DOHH2 (cell line): ENCODE measurements at regions not wholly inside any gene's neighbourhood (a gene's known extent, or its start where the extent isn't known, plus 50 kb on each side); places are given as distances from the start of the nearest gene placed in this dataset.

Source experiments
- H3F3A ChIP-seq: fragments of 200-600 bp; sonication (generic), shearing (Covaris generic); 2 replicates; pipeline ENCODE4 v1.6.0; 2016; ENCODE audit warnings: antibody characterized with exemption, mild to moderate bottlenecking; ENCODE audit not compliant: control insufficient read depth, insufficient read depth
- H3K27ac ChIP-seq: fragments of 200-600 bp; sonication (generic); 2 replicates; pipeline ENCODE4 v1.5.1; 2014; ENCODE audit warnings: low read depth, mild to moderate bottlenecking, low read length, moderate library complexity
- H3K27me3 ChIP-seq: fragments of 200-600 bp; sonication (generic); 2 replicates; pipeline ENCODE4 v1.6.1; 2014; ENCODE audit warnings: mild to moderate bottlenecking, low read length, mixed read lengths; ENCODE audit not compliant: control insufficient read depth
- H3K36me3 ChIP-seq: fragments of 200-600 bp; sonication (generic); 2 replicates; pipeline ENCODE4 v1.6.1; 2014; ENCODE audit warnings: mild to moderate bottlenecking, low read length, moderate library complexity, mixed read lengths; ENCODE audit not compliant: control insufficient read depth
- H3K4me1 ChIP-seq: fragments of 200-600 bp; sonication (generic); 2 replicates; pipeline ENCODE4 v1.6.1; 2014; ENCODE audit warnings: mild to moderate bottlenecking, low read length, mixed read lengths; ENCODE audit not compliant: control insufficient read depth
- H3K4me2 ChIP-seq: fragments of 200-600 bp; sonication (generic); 2 replicates; pipeline ENCODE4 v1.6.0; 2014; ENCODE audit warnings: mild to moderate bottlenecking, low read length, moderate library complexity
- H3K4me3 ChIP-seq: fragments of 200-600 bp; sonication (generic); 2 replicates; pipeline ENCODE4 v1.5.1; 2014; ENCODE audit warnings: mild to moderate bottlenecking, low read length, mixed read lengths
- H3K79me2 ChIP-seq: fragments of 200-600 bp; sonication (generic); 2 replicates; pipeline ENCODE4 v1.6.1; 2014; ENCODE audit warnings: mild to moderate bottlenecking, low read length, mixed read lengths; ENCODE audit not compliant: control insufficient read depth
- H3K9me2 ChIP-seq: fragments of 200-600 bp; sonication (generic); replicated peaks from 2 replicates; pipeline ENCODE4 v1.6.1; 2014; ENCODE audit warnings: mild to moderate bottlenecking, low read length, mixed read lengths; ENCODE audit not compliant: control insufficient read depth
- H3K9me3 ChIP-seq: fragments of 200-600 bp; sonication (generic); 2 replicates; pipeline ENCODE4 v1.6.1; 2014; ENCODE audit warnings: antibody characterized with exemption, low read length, mixed read lengths; ENCODE audit not compliant: control insufficient read depth, insufficient read depth
- H4K20me1 ChIP-seq: fragments of 200-600 bp; sonication (generic); 2 replicates; pipeline ENCODE4 v1.6.0; 2014; ENCODE audit warnings: low read depth, mild to moderate bottlenecking, antibody characterized with exemption, low read length, moderate library complexity; ENCODE audit not compliant: control insufficient read depth, insufficient read depth
- CTCF ChIP-seq: fragments of 200-600 bp; sonication (generic); IDR thresholded peaks from one replicate; pipeline ENCODE4 v1.5.1; 2014; ENCODE audit warnings: antibody characterized with exemption, mild to moderate bottlenecking, low read depth, low read length; ENCODE audit not compliant: poor library complexity, severe bottlenecking
- EZH2phosphoT487 ChIP-seq: fragments of 200-600 bp; sonication (generic); IDR thresholded peaks from 2 replicates; pipeline ENCODE4 v1.6.1; 2017; ENCODE audit warnings: borderline replicate concordance, mild to moderate bottlenecking, antibody characterized with exemption, low read length, moderate library complexity, mixed read lengths

DNA sequence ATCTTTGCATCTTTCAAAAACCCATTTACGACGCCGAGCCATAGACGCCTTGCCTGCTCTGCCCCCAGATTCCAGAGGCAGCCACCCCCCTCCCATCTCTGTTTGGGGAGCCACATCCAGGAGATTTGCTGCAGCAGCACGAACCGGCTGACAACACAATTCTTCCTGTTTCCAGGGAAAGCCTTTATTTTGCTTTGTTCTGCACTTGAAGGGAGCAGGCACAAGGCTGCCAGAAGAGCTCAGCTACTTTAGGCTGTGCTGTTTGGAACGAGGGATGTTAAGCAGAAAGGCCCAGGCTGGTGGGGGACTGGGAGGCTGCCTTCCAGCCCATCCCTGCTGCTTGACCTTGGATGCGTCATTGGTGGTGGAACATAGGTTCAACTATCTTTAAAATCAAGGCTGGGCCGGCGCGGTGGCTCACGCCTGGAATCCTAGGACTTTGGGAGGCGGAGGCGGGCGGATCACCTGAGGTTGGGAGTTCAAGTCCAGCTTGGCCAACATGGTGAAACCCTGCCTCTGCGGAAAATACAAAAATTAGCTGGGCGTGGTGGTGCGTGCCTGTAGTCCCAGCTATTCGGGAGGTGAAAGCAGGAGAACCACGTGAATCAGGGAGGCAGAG, 243.9 kb downstream of the MIAT start:
- H3K27ac ChIP-seq, result no peak overlapping the region
- H3K36me3 ChIP-seq, result no peaks in the 10 kb centered on the region
- H3K27me3 ChIP-seq, result peaks cover 21% of the 10 kb centered on the region
- no peak overlapping the region for H3K4me3 ChIP-seq
- TF ChIP-seq EZH2phosphoT487, result no peak
- TF ChIP-seq CTCF, result no peak
- peaks cover 4% of the 10 kb centered on the region; the same call in 1 of the 2 replicates for H3K4me1 ChIP-seq
- no peaks in the 10 kb centered on the region for H3K9me2 ChIP-seq
- H3F3A ChIP-seq, result no peaks in the 10 kb centered on the region
- no peaks in the 10 kb centered on the region for H4K20me1 ChIP-seq
- no peak overlapping the region for H3K4me2 ChIP-seq
- no peaks in the 10 kb centered on the region for H3K79me2 ChIP-seq
- no peaks in the 10 kb centered on the region for H3K9me3 ChIP-seq

DNA sequence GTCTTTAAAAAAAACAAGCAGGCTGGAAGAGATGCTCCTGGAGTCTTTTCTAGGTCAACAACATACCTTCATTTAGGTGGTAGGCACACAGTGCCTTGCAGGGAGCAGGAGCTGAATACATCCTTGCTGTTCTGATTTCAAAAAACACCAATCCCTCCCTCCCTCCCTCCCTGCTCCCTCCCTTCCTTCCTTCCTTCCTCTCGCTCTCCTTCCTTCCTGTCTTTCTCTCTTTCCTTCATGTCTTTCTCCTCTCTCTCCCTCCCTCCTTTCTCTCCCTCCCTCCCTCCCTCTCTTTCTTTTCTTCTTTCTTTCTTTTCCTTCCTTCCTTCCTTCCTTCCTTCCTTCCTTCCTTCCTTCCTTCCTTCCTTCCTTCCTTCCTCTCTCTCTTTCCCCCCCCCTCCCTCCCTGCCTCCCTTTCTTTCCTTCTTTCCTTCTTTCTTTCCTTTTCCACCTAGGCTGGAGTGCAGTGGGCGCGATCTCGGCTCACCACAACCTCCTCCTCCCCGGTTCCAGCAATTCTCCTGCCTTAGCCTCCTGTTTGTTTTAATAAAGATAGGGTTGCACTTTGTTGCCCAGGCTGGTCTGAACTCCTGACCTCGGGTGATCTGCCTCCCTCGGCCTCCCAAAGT, 245.1 kb downstream of the MIAT start:
- H3K4me2 ChIP-seq, result peak overlapping the region; percentile 13; the same call in 1 of the 2 replicates
- H3K27me3 ChIP-seq, result peaks cover 21% of the 10 kb centered on the region
- no peaks in the 10 kb centered on the region for H3K9me3 ChIP-seq
- H3K9me2 ChIP-seq, result no peaks in the 10 kb centered on the region
- TF ChIP-seq CTCF, result no peak
- no peak for TF ChIP-seq EZH2phosphoT487
- no peak overlapping the region for H3K27ac ChIP-seq
- no peaks in the 10 kb centered on the region for H3K36me3 ChIP-seq
- no peaks in the 10 kb centered on the region for H4K20me1 ChIP-seq
- no peaks in the 10 kb centered on the region for H3K79me2 ChIP-seq
- peaks cover 4% of the 10 kb centered on the region; the same call in 1 of the 2 replicates for H3K4me1 ChIP-seq
- H3F3A ChIP-seq, result no peaks in the 10 kb centered on the region
- H3K4me3 ChIP-seq, result no peak overlapping the region

DNA sequence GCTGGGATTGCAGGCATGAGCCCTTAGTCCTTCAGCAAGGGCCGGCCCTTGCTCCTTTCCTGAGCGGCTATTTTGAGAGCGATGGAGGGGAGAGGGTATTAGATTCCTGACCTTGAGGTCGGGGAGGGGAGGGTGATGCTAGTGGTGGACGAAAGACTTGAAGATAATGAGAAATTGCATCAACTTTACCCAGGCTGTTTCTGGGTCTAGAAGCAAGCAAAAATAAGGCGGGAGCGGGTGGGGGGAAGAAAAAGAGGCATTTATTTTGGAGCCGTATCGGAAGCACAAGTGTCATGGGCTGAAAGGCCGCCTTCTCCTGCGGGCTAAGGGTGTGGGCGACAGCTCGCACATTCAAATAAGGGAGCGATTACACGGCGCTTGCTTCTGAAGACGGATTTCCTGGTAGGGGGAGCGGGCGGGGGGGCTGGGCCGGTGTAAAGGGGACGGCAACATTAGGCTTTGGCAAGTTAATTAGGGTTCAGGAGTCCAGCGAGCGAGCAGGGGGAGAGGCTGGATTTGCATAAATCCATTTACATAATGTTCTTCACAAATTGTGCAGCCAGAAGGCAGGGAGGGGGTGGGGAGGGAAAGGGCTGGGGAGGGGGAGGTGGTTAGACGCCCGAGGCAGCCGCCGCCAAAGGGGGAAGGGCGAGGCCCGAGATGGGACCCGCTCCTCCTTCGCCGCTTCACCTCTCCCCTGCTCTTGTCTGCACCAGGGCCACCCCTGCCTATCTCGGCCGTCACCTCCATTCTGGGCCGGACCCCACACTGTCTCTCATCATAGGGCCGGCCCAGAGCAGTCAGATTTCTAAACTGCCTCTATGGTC, 245.9 kb downstream of the MIAT start:
- H3K27me3 ChIP-seq, result peaks cover 21% of the 10 kb centered on the region
- H3K36me3 ChIP-seq, result no peaks in the 10 kb centered on the region
- peaks cover 4% of the 10 kb centered on the region; the same call in 1 of the 2 replicates for H3K4me1 ChIP-seq
- H3K9me3 ChIP-seq, result no peaks in the 10 kb centered on the region
- peak overlapping the region; percentile 13; the same call in 1 of the 2 replicates for H3K4me2 ChIP-seq
- no peak overlapping the region for H3K27ac ChIP-seq
- H3F3A ChIP-seq, result no peaks in the 10 kb centered on the region
- no peaks in the 10 kb centered on the region for H4K20me1 ChIP-seq
- no peaks in the 10 kb centered on the region for H3K79me2 ChIP-seq
- no peaks in the 10 kb centered on the region for H3K9me2 ChIP-seq
- no peak for TF ChIP-seq EZH2phosphoT487
- H3K4me3 ChIP-seq, result no peak overlapping the region
